ENCODE measurements at regions not wholly inside any gene's neighbourhood (a gene's known extent, or its start where the extent isn't known, plus 50 kb on each side); places are given as distances from the start of the nearest gene placed in this dataset.
A peak's percentile ranks its signal among the peaks of the same experiment; 100 is the strongest.
"Not testable (repeated sequence)": the region's sequence is repeated elsewhere in the genome, so short reads cannot be mapped to it uniquely, and the experiment has no call there.

- no peak overlapping the region for H3K27ac ChIP-seq (ENCODE audit: low read depth, low read length)
- no peak overlapping the region for H3K4me3 ChIP-seq (ENCODE audit: low read depth in 1 of 2, low read length in 2 of 2)
- peaks cover 4% of the 10 kb centered on the region for H3K4me1 ChIP-seq (ENCODE audit: insufficient read depth, low read length)
- H3K9ac ChIP-seq (ENCODE audit: low read length), result no peak overlapping the region
- H3K27me3 ChIP-seq (ENCODE audit: control insufficient read depth in 1 of 2, insufficient read depth in 2 of 2, low read length in 2 of 2), result no peaks in the 10 kb centered on the region
- no peaks in the 10 kb centered on the region for H3K9me3 ChIP-seq (ENCODE audit: low read length)
- no peaks in the 10 kb centered on the region for H3K36me3 ChIP-seq (ENCODE audit: insufficient read depth, low read length)
Observed at GRCh38 chr12:75747572-75748021, 236.2 kb upstream of the KRR1 start.

DNA sequence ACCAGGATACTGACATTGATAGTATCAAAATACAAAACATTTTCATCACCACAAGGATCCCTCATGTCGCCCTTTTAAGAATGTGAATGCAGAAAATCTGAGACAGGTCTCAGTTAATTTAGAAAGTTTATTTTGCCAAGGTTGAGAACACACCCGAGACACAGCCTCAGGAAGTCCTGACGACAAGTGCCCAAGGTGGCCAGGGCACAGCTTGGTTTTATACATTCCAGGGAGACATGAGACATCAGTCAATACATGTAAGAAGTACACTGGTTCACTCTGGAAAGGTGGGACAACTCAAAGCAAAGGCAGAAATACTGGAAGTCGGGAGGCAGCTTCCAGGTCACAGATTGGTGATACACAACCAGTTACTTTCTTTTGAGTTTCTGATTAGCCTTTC lies 235.2 kb upstream of the KRR1 start:
- H3K4me3 ChIP-seq (ENCODE audit: low read depth in 1 of 2, low read length in 2 of 2), result no peak overlapping the region
- H3K36me3 ChIP-seq (ENCODE audit: insufficient read depth, low read length), result no peaks in the 10 kb centered on the region
- no peaks in the 10 kb centered on the region for H3K27me3 ChIP-seq (ENCODE audit: control insufficient read depth in 1 of 2, insufficient read depth in 2 of 2, low read length in 2 of 2)

GRCh38 chr12:75744607-75745256 lies 233.3 kb upstream of the KRR1 start:
- Histone ChIP-seq H3K4me3 (ENCODE audit: low read depth in 1 of 2, low read length in 2 of 2) (no peak overlapping the region), H3K9ac (ENCODE audit: low read length) (no peak overlapping the region), H3K36me3 (ENCODE audit: insufficient read depth, low read length) (no peaks in the 10 kb centered on the region), H3K27me3 (ENCODE audit: control insufficient read depth in 1 of 2, insufficient read depth in 2 of 2, low read length in 2 of 2) (no peaks in the 10 kb centered on the region), H3K27ac (ENCODE audit: low read depth, low read length) (no peak overlapping the region), H3K4me1 (ENCODE audit: insufficient read depth, low read length) (no peaks in the 10 kb centered on the region), H3K9me3 (ENCODE audit: low read length) (no peaks in the 10 kb centered on the region)

More for the DNA sequence above, 235.2 kb upstream of the KRR1 start:
- Histone ChIP-seq H3K9ac (ENCODE audit: low read length) (no peak overlapping the region), H3K27ac (ENCODE audit: low read depth, low read length) (no peak overlapping the region), H3K4me1 (ENCODE audit: insufficient read depth, low read length) (peaks cover 4% of the 10 kb centered on the region), H3K9me3 (ENCODE audit: low read length) (no peaks in the 10 kb centered on the region)

GRCh38 chr12:75742961-75743360 lies 231.6 kb upstream of the KRR1 start:
- no peak overlapping the region for H3K27ac ChIP-seq (ENCODE audit: low read depth, low read length)
- H3K4me1 ChIP-seq (ENCODE audit: insufficient read depth, low read length), result no peaks in the 10 kb centered on the region
- H3K9ac ChIP-seq (ENCODE audit: low read length), result no peak overlapping the region
- no peaks in the 10 kb centered on the region for H3K36me3 ChIP-seq (ENCODE audit: insufficient read depth, low read length)
- no peak overlapping the region for H3K4me3 ChIP-seq (ENCODE audit: low read depth in 1 of 2, low read length in 2 of 2)
- no peaks in the 10 kb centered on the region for H3K9me3 ChIP-seq (ENCODE audit: low read length)
- no peaks in the 10 kb centered on the region for H3K27me3 ChIP-seq (ENCODE audit: control insufficient read depth in 1 of 2, insufficient read depth in 2 of 2, low read length in 2 of 2)

GRCh38 chr12:75742048-75742447 lies 230.6 kb upstream of the KRR1 start:
- Histone ChIP-seq H3K4me1 (ENCODE audit: insufficient read depth, low read length) (no peaks in the 10 kb centered on the region), H3K27ac (ENCODE audit: low read depth, low read length) (no peak overlapping the region)

DNA sequence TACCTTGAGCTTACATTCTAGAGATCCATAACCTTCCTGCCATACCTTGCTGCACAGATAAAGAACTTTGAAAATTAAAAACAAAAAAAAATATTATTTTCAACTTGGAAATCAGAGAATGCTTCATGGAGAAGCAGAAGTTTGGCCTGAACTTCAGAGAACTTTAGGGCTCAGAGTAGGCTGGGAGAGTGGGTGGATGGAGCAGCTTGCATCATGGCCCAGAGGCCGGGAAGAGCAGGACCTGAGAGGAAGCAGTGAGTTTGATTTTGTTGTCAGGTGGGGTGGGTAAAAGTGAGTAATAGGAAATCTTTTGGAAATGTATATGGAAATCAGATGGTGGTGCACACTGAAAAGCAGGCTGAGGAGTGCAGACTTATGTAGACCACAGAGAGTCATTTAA lies 228.5 kb upstream of the KRR1 start:
- no peaks in the 10 kb centered on the region for H3K27me3 ChIP-seq (ENCODE audit: control insufficient read depth in 1 of 2, insufficient read depth in 2 of 2, low read length in 2 of 2)
- no peaks in the 10 kb centered on the region for H3K9me3 ChIP-seq (ENCODE audit: low read length)
- H3K9ac ChIP-seq (ENCODE audit: low read length), result no peak overlapping the region
- no peaks in the 10 kb centered on the region for H3K36me3 ChIP-seq (ENCODE audit: insufficient read depth, low read length)
- H3K27ac ChIP-seq (ENCODE audit: low read depth, low read length), result no peak overlapping the region
- no peaks in the 10 kb centered on the region for H3K4me1 ChIP-seq (ENCODE audit: insufficient read depth, low read length)
- no peak overlapping the region for H3K4me3 ChIP-seq (ENCODE audit: low read depth in 1 of 2, low read length in 2 of 2)

More at GRCh38 chr12:75742048-75742447, 230.6 kb upstream of the KRR1 start:
- no peak overlapping the region for H3K4me3 ChIP-seq (ENCODE audit: low read depth in 1 of 2, low read length in 2 of 2)
- H3K9me3 ChIP-seq (ENCODE audit: low read length), result no peaks in the 10 kb centered on the region
- no peaks in the 10 kb centered on the region for H3K36me3 ChIP-seq (ENCODE audit: insufficient read depth, low read length)
- no peak overlapping the region for H3K9ac ChIP-seq (ENCODE audit: low read length)
- H3K27me3 ChIP-seq (ENCODE audit: control insufficient read depth in 1 of 2, insufficient read depth in 2 of 2, low read length in 2 of 2), result no peaks in the 10 kb centered on the region

GRCh38 chr12:75739098-75739497 lies 227.7 kb upstream of the KRR1 start:
- not testable (repeated sequence) for H3K27ac ChIP-seq (ENCODE audit: low read depth, low read length); H3K9ac ChIP-seq (ENCODE audit: low read length); H3K27me3 ChIP-seq (ENCODE audit: control insufficient read depth in 1 of 2, insufficient read depth in 2 of 2, low read length in 2 of 2); H3K4me1 ChIP-seq (ENCODE audit: insufficient read depth, low read length); H3K36me3 ChIP-seq (ENCODE audit: insufficient read depth, low read length); H3K9me3 ChIP-seq (ENCODE audit: low read length); H3K4me3 ChIP-seq (ENCODE audit: low read depth in 1 of 2, low read length in 2 of 2)

GRCh38 chr12:75738486-75738885 lies 227.1 kb upstream of the KRR1 start:
- Histone ChIP-seq H3K9ac (ENCODE audit: low read length) (no peak overlapping the region), H3K27me3 (ENCODE audit: control insufficient read depth in 1 of 2, insufficient read depth in 2 of 2, low read length in 2 of 2) (no peaks in the 10 kb centered on the region), H3K4me1 (ENCODE audit: insufficient read depth, low read length) (no peaks in the 10 kb centered on the region)

GRCh38 chr12:75735853-75736252 lies 224.4 kb upstream of the KRR1 start:
- no peaks in the 10 kb centered on the region for H3K27me3 ChIP-seq (ENCODE audit: control insufficient read depth in 1 of 2, insufficient read depth in 2 of 2, low read length in 2 of 2)
- H3K27ac ChIP-seq (ENCODE audit: low read depth, low read length), result no peak overlapping the region
- no peak overlapping the region for H3K4me3 ChIP-seq (ENCODE audit: low read depth in 1 of 2, low read length in 2 of 2)
- H3K4me1 ChIP-seq (ENCODE audit: insufficient read depth, low read length), result no peaks in the 10 kb centered on the region
- H3K36me3 ChIP-seq (ENCODE audit: insufficient read depth, low read length), result no peaks in the 10 kb centered on the region
- H3K9ac ChIP-seq (ENCODE audit: low read length), result no peak overlapping the region
- no peaks in the 10 kb centered on the region for H3K9me3 ChIP-seq (ENCODE audit: low read length)

More at GRCh38 chr12:75738486-75738885, 227.1 kb upstream of the KRR1 start:
- H3K36me3 ChIP-seq (ENCODE audit: insufficient read depth, low read length), result no peaks in the 10 kb centered on the region
- no peak overlapping the region for H3K27ac ChIP-seq (ENCODE audit: low read depth, low read length)
- H3K9me3 ChIP-seq (ENCODE audit: low read length), result no peaks in the 10 kb centered on the region
- no peak overlapping the region for H3K4me3 ChIP-seq (ENCODE audit: low read depth in 1 of 2, low read length in 2 of 2)

GRCh38 chr12:75728826-75729225 lies 217.4 kb upstream of the KRR1 start:
- no peak overlapping the region for H3K4me3 ChIP-seq (ENCODE audit: low read depth in 1 of 2, low read length in 2 of 2)
- no peak overlapping the region for H3K9ac ChIP-seq (ENCODE audit: low read length)
- no peaks in the 10 kb centered on the region for H3K9me3 ChIP-seq (ENCODE audit: low read length)
- no peaks in the 10 kb centered on the region for H3K36me3 ChIP-seq (ENCODE audit: insufficient read depth, low read length)
- H3K27ac ChIP-seq (ENCODE audit: low read depth, low read length), result no peak overlapping the region
- H3K4me1 ChIP-seq (ENCODE audit: insufficient read depth, low read length), result peaks cover 20% of the 10 kb centered on the region
- no peaks in the 10 kb centered on the region for H3K27me3 ChIP-seq (ENCODE audit: control insufficient read depth in 1 of 2, insufficient read depth in 2 of 2, low read length in 2 of 2)

DNA sequence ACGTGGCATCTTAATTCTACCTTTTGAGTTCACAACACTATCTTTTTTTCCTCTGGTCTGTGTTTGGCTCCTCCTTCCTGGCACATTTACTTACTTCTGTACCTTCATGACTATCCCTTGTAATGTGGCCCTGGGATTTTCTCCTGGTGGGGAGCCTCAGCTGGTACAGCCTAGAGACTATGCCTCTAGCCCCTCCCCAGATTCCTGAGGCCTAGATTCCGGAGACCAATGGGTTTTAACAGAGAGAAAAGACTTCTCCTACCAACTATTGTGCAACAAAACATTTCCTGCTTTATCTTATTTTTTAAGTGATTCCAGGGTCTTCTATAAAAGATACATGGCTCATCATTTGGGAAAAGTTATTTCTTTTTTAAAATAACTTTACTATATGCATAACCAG lies 216.2 kb upstream of the KRR1 start:
- Histone ChIP-seq H3K27me3 (ENCODE audit: control insufficient read depth in 1 of 2, insufficient read depth in 2 of 2, low read length in 2 of 2) (no peaks in the 10 kb centered on the region), H3K36me3 (ENCODE audit: insufficient read depth, low read length) (no peaks in the 10 kb centered on the region), H3K4me1 (ENCODE audit: insufficient read depth, low read length) (peaks cover 31% of the 10 kb centered on the region), H3K9ac (ENCODE audit: low read length) (no peak overlapping the region), H3K4me3 (ENCODE audit: low read depth in 1 of 2, low read length in 2 of 2) (no peak overlapping the region), H3K27ac (ENCODE audit: low read depth, low read length) (no peak overlapping the region), H3K9me3 (ENCODE audit: low read length) (no peaks in the 10 kb centered on the region)

- Histone ChIP-seq H3K9ac (ENCODE audit: low read length) (no peak overlapping the region), H3K36me3 (ENCODE audit: insufficient read depth, low read length) (no peaks in the 10 kb centered on the region), H3K9me3 (ENCODE audit: low read length) (no peaks in the 10 kb centered on the region), H3K4me3 (ENCODE audit: low read depth in 1 of 2, low read length in 2 of 2) (no peak overlapping the region), H3K4me1 (ENCODE audit: insufficient read depth, low read length) (peaks cover 50% of the 10 kb centered on the region), H3K27me3 (ENCODE audit: control insufficient read depth in 1 of 2, insufficient read depth in 2 of 2, low read length in 2 of 2) (no peaks in the 10 kb centered on the region), H3K27ac (ENCODE audit: low read depth, low read length) (peak overlapping the region; percentile 81)
Observed at GRCh38 chr12:75725521-75726111, 214.2 kb upstream of the KRR1 start.
